OCI-LY3 (cell line): ENCODE measurements at regions not wholly inside any gene's neighbourhood (a gene's known extent, or its start where the extent isn't known, plus 50 kb on each side); places are given as distances from the start of the nearest gene placed in this dataset.

ENCODE experiments used
- H2AFZ ChIP-seq: fragments of 200-600, 300-600 bp; shearing (Covaris generic); 2 replicates; pipeline ENCODE4 v1.6.0; 2014; ENCODE audit warnings: antibody characterized with exemption, low read depth, low read length
- H3K27ac ChIP-seq: fragments of 200-600, 300-600 bp; sonication (generic); 2 replicates; pipeline ENCODE4 v1.5.1; 2014; ENCODE audit warnings: mild to moderate bottlenecking, low read length, moderate library complexity, mixed read lengths
- H3K27me3 ChIP-seq: fragments of 200-600, 300-600 bp; sonication (generic); 2 replicates; pipeline ENCODE4 v1.6.1; 2014; ENCODE audit warnings: low read depth, low read length, mixed read lengths
- H3K36me3 ChIP-seq: fragments of 200-600, 300-600 bp; sonication (generic); replicated peaks from 2 replicates; pipeline ENCODE3; 2014; ENCODE audit warnings: low read depth, low read length, mixed read lengths
- H3K4me1 ChIP-seq: fragments of 300-600, 200-600 bp; sonication (generic); 2 replicates; pipeline ENCODE4 v1.6.1; 2014; ENCODE audit warnings: low read length, mixed read lengths
- H3K4me2 ChIP-seq: fragments of 200-600, 300-600 bp; sonication (generic); 2 replicates; pipeline ENCODE4 v1.6.1; 2014; ENCODE audit warnings: low read length, mixed read lengths
- H3K4me3 ChIP-seq: fragments of 300-600, 200-600 bp; sonication (generic); 2 replicates; pipeline ENCODE4 v1.5.1; 2014; ENCODE audit warnings: antibody characterized with exemption, mild to moderate bottlenecking, low read length, moderate library complexity
- H3K79me2 ChIP-seq: fragments of 300-600, 200-600 bp; shearing (Covaris generic); 2 replicates; pipeline ENCODE4 v1.6.1; 2014; ENCODE audit warnings: mild to moderate bottlenecking, low read length, mixed read lengths
- H3K9ac ChIP-seq: fragments of 300-600, 200-600 bp; shearing (Covaris generic); 2 replicates; pipeline ENCODE4 v1.6.0; 2014; ENCODE audit warnings: mild to moderate bottlenecking, low read length, moderate library complexity
- H3K9me3 ChIP-seq: fragments of 200-600, 300-600 bp; shearing (Covaris generic); 2 replicates; pipeline ENCODE4 v1.6.1; 2014; ENCODE audit warnings: low read length, mixed read lengths; ENCODE audit not compliant: insufficient read depth
- H4K20me1 ChIP-seq: fragments of 200-600, 300-600 bp; sonication (generic); 2 replicates; pipeline ENCODE4 v1.6.1; 2016; ENCODE audit warnings: low read length, mixed read lengths; ENCODE audit not compliant: insufficient read depth
- EZH2phosphoT487 ChIP-seq: fragments of 200-600 bp; shearing (Covaris generic); IDR thresholded peaks from 2 replicates; pipeline ENCODE4 v1.6.1; 2018; ENCODE audit warnings: antibody characterized with exemption, mixed run types, low read depth
- TF ChIP-seq, protein P1 (sequence below): fragments of 200-600, 300-600 bp; sonication (generic); IDR thresholded peaks from 2 replicates; pipeline ENCODE4 v1.5.1; 2014; ENCODE audit warnings: antibody characterized with exemption, low read length, low read depth

DNA sequence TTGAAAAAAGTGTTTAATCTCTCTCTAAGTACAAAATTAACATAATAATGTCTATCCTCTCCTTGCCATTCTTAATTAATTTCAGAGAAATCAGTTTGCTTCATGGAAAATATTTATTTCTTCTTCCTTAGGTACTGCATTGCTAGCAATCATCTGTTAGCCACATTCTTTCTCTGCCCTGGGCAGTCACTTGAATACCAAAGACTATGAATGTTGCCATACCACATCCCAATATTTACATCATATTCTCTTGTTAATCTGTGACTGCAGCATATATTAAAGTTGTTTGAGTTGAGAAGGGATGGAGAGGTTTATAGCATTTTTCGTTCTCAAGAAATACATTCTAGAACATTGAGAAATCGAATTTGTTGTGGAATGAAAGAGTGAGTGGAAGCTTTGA, 672.8 kb downstream of the PCDH7 start:
- H3K27me3 ChIP-seq, result no peaks in the 10 kb centered on the region
- no peaks in the 10 kb centered on the region for H3K36me3 ChIP-seq
- TF ChIP-seq, protein P1, sequence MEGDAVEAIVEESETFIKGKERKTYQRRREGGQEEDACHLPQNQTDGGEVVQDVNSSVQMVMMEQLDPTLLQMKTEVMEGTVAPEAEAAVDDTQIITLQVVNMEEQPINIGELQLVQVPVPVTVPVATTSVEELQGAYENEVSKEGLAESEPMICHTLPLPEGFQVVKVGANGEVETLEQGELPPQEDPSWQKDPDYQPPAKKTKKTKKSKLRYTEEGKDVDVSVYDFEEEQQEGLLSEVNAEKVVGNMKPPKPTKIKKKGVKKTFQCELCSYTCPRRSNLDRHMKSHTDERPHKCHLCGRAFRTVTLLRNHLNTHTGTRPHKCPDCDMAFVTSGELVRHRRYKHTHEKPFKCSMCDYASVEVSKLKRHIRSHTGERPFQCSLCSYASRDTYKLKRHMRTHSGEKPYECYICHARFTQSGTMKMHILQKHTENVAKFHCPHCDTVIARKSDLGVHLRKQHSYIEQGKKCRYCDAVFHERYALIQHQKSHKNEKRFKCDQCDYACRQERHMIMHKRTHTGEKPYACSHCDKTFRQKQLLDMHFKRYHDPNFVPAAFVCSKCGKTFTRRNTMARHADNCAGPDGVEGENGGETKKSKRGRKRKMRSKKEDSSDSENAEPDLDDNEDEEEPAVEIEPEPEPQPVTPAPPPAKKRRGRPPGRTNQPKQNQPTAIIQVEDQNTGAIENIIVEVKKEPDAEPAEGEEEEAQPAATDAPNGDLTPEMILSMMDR, result no peak
- TF ChIP-seq EZH2phosphoT487, result no peak
- H4K20me1 ChIP-seq, result no peaks in the 10 kb centered on the region
- no peaks in the 10 kb centered on the region for H3K4me1 ChIP-seq
- H3K4me3 ChIP-seq, result no peak overlapping the region
- H2AFZ ChIP-seq, result no peak overlapping the region
- H3K27ac ChIP-seq, result no peak overlapping the region
- H3K79me2 ChIP-seq, result no peaks in the 10 kb centered on the region
- H3K9ac ChIP-seq, result no peak overlapping the region
- no peaks in the 10 kb centered on the region for H3K9me3 ChIP-seq
- no peak overlapping the region for H3K4me2 ChIP-seq

DNA sequence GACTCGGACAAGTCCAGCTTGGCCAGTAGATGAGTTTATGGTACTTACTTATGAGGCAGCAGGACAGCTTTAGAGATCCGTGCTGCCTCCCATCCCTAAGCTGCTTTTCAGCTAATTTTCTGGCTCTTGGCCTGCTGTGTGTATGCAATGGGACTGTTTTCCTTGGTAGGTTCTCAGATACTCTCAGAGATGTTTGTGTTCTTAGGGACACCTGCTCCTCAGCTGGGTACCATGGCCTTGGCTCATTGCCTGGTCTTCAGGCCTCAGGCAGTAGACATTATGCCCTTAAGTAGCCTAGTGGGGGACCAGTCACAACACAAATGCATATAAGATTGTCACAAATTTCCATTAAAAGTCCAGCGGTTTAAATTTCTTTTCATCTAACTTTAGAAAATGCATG, 688.0 kb downstream of the PCDH7 start:
- H3K9ac ChIP-seq, result no peak overlapping the region
- H3K27me3 ChIP-seq, result no peaks in the 10 kb centered on the region
- TF ChIP-seq, protein P1, result no peak
- TF ChIP-seq EZH2phosphoT487, result no peak
- no peak overlapping the region for H2AFZ ChIP-seq
- no peaks in the 10 kb centered on the region for H3K36me3 ChIP-seq
- H3K4me2 ChIP-seq, result no peak overlapping the region
- no peaks in the 10 kb centered on the region for H3K79me2 ChIP-seq
- H3K9me3 ChIP-seq, result no peaks in the 10 kb centered on the region
- no peak overlapping the region for H3K4me3 ChIP-seq
- no peak overlapping the region for H3K27ac ChIP-seq
- no peaks in the 10 kb centered on the region for H3K4me1 ChIP-seq
- H4K20me1 ChIP-seq, result no peaks in the 10 kb centered on the region

DNA sequence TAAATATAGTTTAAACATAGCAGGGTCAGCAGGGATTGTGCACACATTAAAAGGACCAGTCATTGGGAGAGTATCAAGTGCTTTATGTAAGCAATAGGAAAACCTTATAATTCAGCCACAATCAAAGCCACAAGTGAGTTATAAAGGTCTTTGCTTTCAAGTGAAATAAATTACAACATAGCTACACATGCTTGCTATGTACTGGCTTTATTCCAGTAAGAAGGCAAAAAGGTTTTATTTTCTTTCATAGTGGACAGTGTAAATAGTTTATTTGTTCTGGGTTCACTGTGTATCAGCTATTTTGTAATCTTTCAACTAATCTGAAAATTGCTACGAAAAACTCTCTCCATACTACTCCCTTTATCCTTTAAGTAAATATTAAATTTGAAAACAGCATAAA, 691.4 kb downstream of the PCDH7 start:
- no peak overlapping the region for H3K4me2 ChIP-seq
- TF ChIP-seq, protein P1, result no peak
- no peak for TF ChIP-seq EZH2phosphoT487
- H3K4me3 ChIP-seq, result no peak overlapping the region
- no peaks in the 10 kb centered on the region for H3K36me3 ChIP-seq
- H2AFZ ChIP-seq, result no peak overlapping the region
- no peak overlapping the region for H3K9ac ChIP-seq
- no peaks in the 10 kb centered on the region for H3K9me3 ChIP-seq
- no peaks in the 10 kb centered on the region for H3K27me3 ChIP-seq
- no peaks in the 10 kb centered on the region for H3K4me1 ChIP-seq
- no peaks in the 10 kb centered on the region for H3K79me2 ChIP-seq
- no peak overlapping the region for H3K27ac ChIP-seq
- H4K20me1 ChIP-seq, result no peaks in the 10 kb centered on the region

DNA sequence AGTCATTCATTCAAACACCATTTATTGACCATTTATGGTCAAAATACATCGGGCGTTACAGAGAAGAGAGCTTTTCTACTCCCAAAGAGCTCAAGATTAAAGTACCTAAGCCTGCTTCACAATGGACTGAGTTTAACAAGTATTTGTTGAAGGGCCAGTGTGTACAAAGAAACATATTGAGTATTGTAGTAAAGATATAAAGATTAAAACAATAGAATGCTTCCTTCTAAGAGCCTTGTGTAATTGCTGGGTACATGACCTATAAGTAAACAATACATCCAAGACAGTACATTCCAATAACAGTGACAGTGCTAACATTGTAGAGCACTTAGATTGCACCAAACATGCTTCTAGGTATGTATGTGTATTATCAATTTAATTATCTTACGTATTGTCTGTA, 695.5 kb downstream of the PCDH7 start:
- no peak overlapping the region for H3K27ac ChIP-seq
- TF ChIP-seq EZH2phosphoT487, result no peak
- TF ChIP-seq, protein P1, result no peak
- no peak overlapping the region for H2AFZ ChIP-seq

More for the DNA sequence above, 695.5 kb downstream of the PCDH7 start:
- Histone ChIP-seq H3K9ac (no peak overlapping the region), H3K36me3 (no peaks in the 10 kb centered on the region), H3K27me3 (no peaks in the 10 kb centered on the region), H3K4me3 (no peak overlapping the region), H3K4me1 (no peaks in the 10 kb centered on the region), H4K20me1 (no peaks in the 10 kb centered on the region), H3K79me2 (no peaks in the 10 kb centered on the region), H3K4me2 (no peak overlapping the region), H3K9me3 (no peaks in the 10 kb centered on the region)
